OCI-LY1 (cell line): ENCODE measurements at regions not wholly inside any gene's neighbourhood (a gene's known extent, or its start where the extent isn't known, plus 50 kb on each side); places are given as distances from the start of the nearest gene placed in this dataset.

Experiments
- H2AFZ ChIP-seq: fragments of 200-600 bp; sonication (generic), shearing (Covaris generic); 2 replicates; pipeline ENCODE4 v1.6.0; 2014; ENCODE audit warnings: antibody characterized with exemption, mild to moderate bottlenecking, low read length
- H3F3A ChIP-seq: fragments of 200-600 bp; sonication (generic), shearing (Covaris generic); 2 replicates; pipeline ENCODE4 v1.6.0; 2014; ENCODE audit warnings: mild to moderate bottlenecking, antibody characterized with exemption, low read length, moderate library complexity; ENCODE audit not compliant: insufficient read depth
- H3K27ac ChIP-seq: fragments of 200-600 bp; sonication (generic); 2 replicates; pipeline ENCODE4 v1.5.1; 2014; ENCODE audit warnings: low read length, mixed run types, mild to moderate bottlenecking, low read depth; ENCODE audit not compliant: poor library complexity, severe bottlenecking
- H3K27me3 ChIP-seq: fragments of 200-600 bp; sonication (generic); 2 replicates; pipeline ENCODE4 v1.6.0; 2014; ENCODE audit warnings: antibody characterized with exemption, mild to moderate bottlenecking, low read length, moderate library complexity; ENCODE audit not compliant: insufficient read depth
- H3K36me3 ChIP-seq: fragments of 200-600 bp; sonication (generic); 2 replicates; pipeline ENCODE4 v1.6.1; 2014; ENCODE audit warnings: mild to moderate bottlenecking, antibody characterized with exemption, low read length, moderate library complexity, mixed read lengths; ENCODE audit not compliant: insufficient read depth
- H3K4me1 ChIP-seq: fragments of 200-600 bp; sonication (generic); 2 replicates; pipeline ENCODE4 v1.5.1; 2014; ENCODE audit warnings: mild to moderate bottlenecking, low read length, moderate library complexity; ENCODE audit not compliant: insufficient read depth, severe bottlenecking
- H3K4me2 ChIP-seq: fragments of 200-600 bp; sonication (generic), shearing (Covaris generic); 2 replicates; pipeline ENCODE4 v1.6.1; 2014; ENCODE audit warnings: low read length
- H3K4me3 ChIP-seq: fragments of 200-600 bp; sonication (generic); 2 replicates; pipeline ENCODE4 v1.5.1; 2014; ENCODE audit warnings: low read length, low read depth, mild to moderate bottlenecking, mixed read lengths; ENCODE audit not compliant: poor library complexity, severe bottlenecking
- H3K79me2 ChIP-seq: fragments of 200-600 bp; shearing (Covaris generic); 2 replicates; pipeline ENCODE4 v1.6.1; 2016; ENCODE audit warnings: mixed run types, low read length, mixed read lengths; ENCODE audit not compliant: insufficient read depth
- H3K9ac ChIP-seq: fragments of 200-600 bp; sonication (generic), shearing (Covaris generic); 2 replicates; pipeline ENCODE4 v1.6.1; 2014; ENCODE audit warnings: mild to moderate bottlenecking, low read length, mixed read lengths
- H3K9me2 ChIP-seq: fragments of 200-600 bp; sonication (generic), shearing (Covaris generic); 2 replicates; pipeline ENCODE4 v1.6.1; 2014; ENCODE audit warnings: low read depth, mild to moderate bottlenecking, low read length, mixed read lengths
- H3K9me3 ChIP-seq: fragments of 200-600 bp; shearing (Covaris generic); 2 replicates; pipeline ENCODE4 v1.6.1; 2014; ENCODE audit warnings: low read length, mixed read lengths
- H4K20me1 ChIP-seq: fragments of 200-600 bp; sonication (generic), shearing (Covaris generic); 2 replicates; pipeline ENCODE4 v1.6.0; 2016; ENCODE audit warnings: mild to moderate bottlenecking, low read length; ENCODE audit not compliant: insufficient read depth
- EZH2 ChIP-seq: fragments of 200-600 bp; sonication (generic), shearing (Covaris generic); IDR thresholded peaks from 2 replicates; pipeline ENCODE4 v1.8.0; 2017; ENCODE audit warnings: borderline replicate concordance, mixed run types, mild to moderate bottlenecking, antibody characterized with exemption, low read length, moderate library complexity, mixed read lengths
- TF ChIP-seq, protein P1 (sequence below): fragments of 200-600 bp; sonication (generic), shearing (Covaris generic); IDR thresholded peaks from 2 replicates; pipeline ENCODE4 v1.5.1; 2017; ENCODE audit warnings: mild to moderate bottlenecking, antibody characterized with exemption, low read length, moderate library complexity, mixed read lengths

DNA sequence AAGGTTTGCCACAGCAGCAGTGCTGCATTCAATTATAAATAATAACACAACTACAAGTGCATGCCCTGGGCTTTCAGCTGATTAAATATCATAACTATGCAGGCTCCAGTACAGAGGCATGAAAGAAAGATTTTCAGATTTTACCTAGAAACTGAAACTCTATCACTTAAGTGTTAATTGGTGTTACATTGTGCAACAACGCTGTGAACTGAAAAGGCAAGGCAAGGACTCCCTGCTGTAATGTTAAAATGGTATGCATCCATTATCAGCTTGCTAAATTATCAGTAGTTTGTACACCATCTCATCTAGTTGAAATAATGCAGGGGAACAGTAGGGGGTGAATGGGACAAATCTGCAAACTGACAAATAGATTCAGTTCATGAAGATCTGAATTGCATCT, 976.7 kb upstream of the MANEA start:
- no peak overlapping the region for H3K9ac ChIP-seq
- no peaks in the 10 kb centered on the region for H3K9me2 ChIP-seq
- H3K9me3 ChIP-seq, result no peaks in the 10 kb centered on the region
- no peaks in the 10 kb centered on the region for H3K36me3 ChIP-seq
- no peaks in the 10 kb centered on the region for H4K20me1 ChIP-seq
- H3K4me2 ChIP-seq, result no peak overlapping the region
- no peaks in the 10 kb centered on the region for H3K4me1 ChIP-seq
- no peak overlapping the region for H3K4me3 ChIP-seq
- no peak for TF ChIP-seq EZH2
- TF ChIP-seq, protein P1, sequence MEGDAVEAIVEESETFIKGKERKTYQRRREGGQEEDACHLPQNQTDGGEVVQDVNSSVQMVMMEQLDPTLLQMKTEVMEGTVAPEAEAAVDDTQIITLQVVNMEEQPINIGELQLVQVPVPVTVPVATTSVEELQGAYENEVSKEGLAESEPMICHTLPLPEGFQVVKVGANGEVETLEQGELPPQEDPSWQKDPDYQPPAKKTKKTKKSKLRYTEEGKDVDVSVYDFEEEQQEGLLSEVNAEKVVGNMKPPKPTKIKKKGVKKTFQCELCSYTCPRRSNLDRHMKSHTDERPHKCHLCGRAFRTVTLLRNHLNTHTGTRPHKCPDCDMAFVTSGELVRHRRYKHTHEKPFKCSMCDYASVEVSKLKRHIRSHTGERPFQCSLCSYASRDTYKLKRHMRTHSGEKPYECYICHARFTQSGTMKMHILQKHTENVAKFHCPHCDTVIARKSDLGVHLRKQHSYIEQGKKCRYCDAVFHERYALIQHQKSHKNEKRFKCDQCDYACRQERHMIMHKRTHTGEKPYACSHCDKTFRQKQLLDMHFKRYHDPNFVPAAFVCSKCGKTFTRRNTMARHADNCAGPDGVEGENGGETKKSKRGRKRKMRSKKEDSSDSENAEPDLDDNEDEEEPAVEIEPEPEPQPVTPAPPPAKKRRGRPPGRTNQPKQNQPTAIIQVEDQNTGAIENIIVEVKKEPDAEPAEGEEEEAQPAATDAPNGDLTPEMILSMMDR, result no peak
- no peak overlapping the region for H2AFZ ChIP-seq
- no peaks in the 10 kb centered on the region for H3K27me3 ChIP-seq
- H3F3A ChIP-seq, result no peaks in the 10 kb centered on the region
- no peaks in the 10 kb centered on the region for H3K79me2 ChIP-seq
- no peak overlapping the region for H3K27ac ChIP-seq

DNA sequence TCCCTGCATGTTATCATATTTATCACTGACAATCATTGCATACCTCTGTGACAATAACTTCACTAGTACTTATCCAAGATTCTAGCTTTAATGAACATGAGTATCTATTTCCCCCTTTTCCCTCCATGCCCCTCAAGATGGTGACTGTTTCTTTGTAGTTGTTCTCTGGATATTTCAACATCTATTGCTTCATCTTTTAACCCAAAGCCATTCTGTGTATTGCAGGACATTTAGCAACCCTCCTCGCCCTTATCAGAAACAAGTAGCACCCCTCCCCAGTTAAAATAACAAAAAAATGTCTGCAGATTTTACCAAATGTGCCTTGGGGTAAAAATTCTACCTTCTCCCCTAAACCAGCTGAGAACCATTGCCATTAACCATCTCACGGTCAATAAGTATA, 979.8 kb upstream of the MANEA start:
- H3K4me1 ChIP-seq, result no peaks in the 10 kb centered on the region
- TF ChIP-seq, protein P1, result no peak
- no peak for TF ChIP-seq EZH2

DNA sequence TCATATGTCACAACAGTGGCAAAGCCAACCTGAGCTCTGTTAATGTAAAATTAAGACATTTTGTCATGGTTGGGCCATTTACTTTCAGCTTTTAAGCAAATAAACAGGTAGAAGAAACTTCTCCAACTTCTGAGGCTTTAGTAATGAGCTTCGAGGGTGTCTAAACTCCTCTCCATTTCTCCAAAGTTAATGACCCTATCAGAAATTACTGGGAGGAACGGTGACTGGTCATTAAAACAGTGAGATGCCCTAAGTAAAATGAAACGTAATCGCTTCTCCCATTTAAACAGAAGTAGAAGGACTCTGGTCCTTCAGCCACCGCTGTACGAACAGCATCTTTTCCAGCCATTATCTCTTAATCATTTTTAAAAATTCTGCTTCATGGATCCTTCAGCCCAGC, 986.9 kb upstream of the MANEA start:
- H3F3A ChIP-seq, result no peaks in the 10 kb centered on the region
- H3K9ac ChIP-seq, result no peak overlapping the region
- H4K20me1 ChIP-seq, result no peaks in the 10 kb centered on the region
- no peaks in the 10 kb centered on the region for H3K36me3 ChIP-seq
- H3K9me3 ChIP-seq, result no peaks in the 10 kb centered on the region
- H3K27ac ChIP-seq, result no peak overlapping the region
- no peaks in the 10 kb centered on the region for H3K9me2 ChIP-seq
- H3K4me3 ChIP-seq, result no peak overlapping the region
- TF ChIP-seq EZH2, result no peak
- TF ChIP-seq, protein P1, result no peak
- no peaks in the 10 kb centered on the region for H3K27me3 ChIP-seq
- H3K4me2 ChIP-seq, result no peak overlapping the region
- no peaks in the 10 kb centered on the region for H3K4me1 ChIP-seq
- no peaks in the 10 kb centered on the region for H3K79me2 ChIP-seq
- no peak overlapping the region for H2AFZ ChIP-seq

More for the DNA sequence above, 979.8 kb upstream of the MANEA start:
- no peaks in the 10 kb centered on the region for H3K9me2 ChIP-seq
- no peaks in the 10 kb centered on the region for H3K79me2 ChIP-seq
- H3K4me3 ChIP-seq, result no peak overlapping the region
- no peaks in the 10 kb centered on the region for H3K9me3 ChIP-seq
- H3K36me3 ChIP-seq, result no peaks in the 10 kb centered on the region
- no peak overlapping the region for H3K9ac ChIP-seq
- H3K4me2 ChIP-seq, result no peak overlapping the region
- H3K27me3 ChIP-seq, result no peaks in the 10 kb centered on the region
- H2AFZ ChIP-seq, result no peak overlapping the region
- H3K27ac ChIP-seq, result no peak overlapping the region
- H4K20me1 ChIP-seq, result no peaks in the 10 kb centered on the region
- no peaks in the 10 kb centered on the region for H3F3A ChIP-seq
